ENCODE measurements at regions not wholly inside any gene's neighbourhood (a gene's known extent, or its start where the extent isn't known, plus 50 kb on each side); places are given as distances from the start of the nearest gene placed in this dataset.

GRCh38 chr9:75707191-75707590 is 183.3 kb upstream of the PCSK5 start:
- Mint-ChIP-seq H3K9me3 (peaks cover 20% of the 10 kb centered on the region), H3K27me3 (ENCODE audit: low read depth) (peaks cover 4% of the 10 kb centered on the region), H3K4me1 (peaks cover 7% of the 10 kb centered on the region), H3K36me3 (ENCODE audit: low read depth) (no peaks in the 10 kb centered on the region), H3K4me3 (no peak overlapping the region), H3K27ac (no peak overlapping the region)
- no peak for TF ChIP-seq CTCF (IDR thresholded peaks at IDR 0.05; ENCODE audit: unreplicated experiment in 3 of 3)

GRCh38 chr9:75709698-75710097 is 180.8 kb upstream of the PCSK5 start:
- Mint-ChIP-seq H3K27me3 (ENCODE audit: low read depth) (peaks cover 4% of the 10 kb centered on the region), H3K4me1 (peaks cover 26% of the 10 kb centered on the region), H3K9me3 (peaks cover 10% of the 10 kb centered on the region), H3K4me3 (no peak overlapping the region), H3K27ac (no peak overlapping the region), H3K36me3 (ENCODE audit: low read depth) (no peaks in the 10 kb centered on the region)
- no peak for TF ChIP-seq CTCF (IDR thresholded peaks at IDR 0.05; ENCODE audit: unreplicated experiment in 3 of 3)

- TF ChIP-seq CTCF (IDR thresholded peaks at IDR 0.05; ENCODE audit: unreplicated experiment in 3 of 3): no peak
- Mint-ChIP-seq H3K4me1 (peaks cover 37% of the 10 kb centered on the region), H3K27me3 (ENCODE audit: low read depth) (no peaks in the 10 kb centered on the region), H3K4me3 (no peak overlapping the region), H3K9me3 (no peaks in the 10 kb centered on the region), H3K27ac (peak overlapping the region in 2 of 3 experiments; percentile 26 to 58), H3K36me3 (ENCODE audit: low read depth) (no peaks in the 10 kb centered on the region)
Measured at GRCh38 chr9:75712700-75713099, 177.8 kb upstream of the PCSK5 start.

GRCh38 chr9:75713335-75713734 is 177.1 kb upstream of the PCSK5 start:
- Mint-ChIP-seq H3K4me1 (peaks cover 43% of the 10 kb centered on the region), H3K9me3 (no peaks in the 10 kb centered on the region), H3K27ac (peak overlapping the region in 2 of 3 experiments; percentile 58 to 74), H3K36me3 (ENCODE audit: low read depth) (no peaks in the 10 kb centered on the region), H3K4me3 (no peak overlapping the region), H3K27me3 (ENCODE audit: low read depth) (no peaks in the 10 kb centered on the region)
- no peak for TF ChIP-seq CTCF (IDR thresholded peaks at IDR 0.05; ENCODE audit: unreplicated experiment in 3 of 3)

GRCh38 chr9:75715360-75715759 is 175.1 kb upstream of the PCSK5 start:
- Mint-ChIP-seq H3K4me3 (no peak overlapping the region), H3K27ac (no peak overlapping the region), H3K9me3 (peaks cover 2% of the 10 kb centered on the region), H3K4me1 (peaks cover 61% of the 10 kb centered on the region), H3K27me3 (ENCODE audit: low read depth) (no peaks in the 10 kb centered on the region), H3K36me3 (ENCODE audit: low read depth) (no peaks in the 10 kb centered on the region)
- no peak for TF ChIP-seq CTCF (IDR thresholded peaks at IDR 0.05; ENCODE audit: unreplicated experiment in 3 of 3)

- no peak overlapping the region for H3K4me3 Mint-ChIP-seq
- no peaks in the 10 kb centered on the region for H3K27me3 Mint-ChIP-seq (ENCODE audit: low read depth)
- H3K4me1 Mint-ChIP-seq: peaks cover 44% of the 10 kb centered on the region
- TF ChIP-seq CTCF (IDR thresholded peaks at IDR 0.05; ENCODE audit: unreplicated experiment in 3 of 3): no peak
- H3K9me3 Mint-ChIP-seq: peaks cover 6% of the 10 kb centered on the region
- peak overlapping the region; percentile 21 to 83 (median 59) for H3K27ac Mint-ChIP-seq
- H3K36me3 Mint-ChIP-seq (ENCODE audit: low read depth): no peaks in the 10 kb centered on the region
Measured at GRCh38 chr9:75718677-75719076, 171.8 kb upstream of the PCSK5 start.

Measured in nephron (organoid).